ENCODE measurements at regions not wholly inside any gene's neighbourhood (a gene's known extent, or its start where the extent isn't known, plus 50 kb on each side); places are given as distances from the start of the nearest gene placed in this dataset.

DNA sequence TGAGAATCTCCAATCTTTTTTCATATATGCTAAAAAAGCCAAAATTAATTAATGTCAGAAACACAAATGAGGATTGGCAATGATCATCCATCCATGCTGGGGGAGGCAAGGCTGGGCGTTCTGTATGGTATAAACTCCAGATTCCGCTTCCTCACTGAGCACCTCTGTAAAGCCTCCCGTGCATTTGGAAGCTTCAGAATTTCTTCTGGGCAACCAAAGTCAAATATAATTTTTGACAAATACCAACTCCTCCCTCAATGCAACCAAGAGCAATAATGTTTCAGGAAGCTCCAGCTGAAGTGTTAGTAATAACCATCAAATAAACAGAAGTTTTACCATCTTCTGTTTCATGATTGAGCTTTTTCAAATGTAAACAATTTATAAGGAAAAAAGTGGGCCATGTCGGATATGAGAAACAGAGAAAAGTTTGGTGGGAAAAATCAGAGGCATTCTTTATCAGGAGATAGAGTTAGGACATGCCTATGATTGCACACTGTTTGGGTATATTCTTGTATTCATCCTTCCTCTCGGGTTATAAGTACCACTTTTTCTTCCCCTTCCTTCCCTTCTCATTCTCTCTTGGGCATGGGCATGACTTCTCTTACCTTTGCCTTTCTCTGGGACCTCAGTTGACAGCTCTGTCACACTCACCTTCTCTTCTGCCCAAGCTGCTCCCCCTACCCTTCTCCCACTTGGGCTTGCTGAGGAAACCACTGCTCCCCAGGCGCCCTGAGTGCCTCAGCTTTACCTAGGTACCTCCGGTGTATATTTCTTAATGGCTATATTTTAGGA, 149.5 kb upstream of the ZEB2 start:
- Histone ChIP-seq H3K36me3 (ENCODE audit: insufficient read depth, low read depth, low read length) (no peaks in the 10 kb centered on the region), H3K9me3 (ENCODE audit: insufficient read depth, low read depth, low read length) (no peaks in the 10 kb centered on the region), H3K4me1 (ENCODE audit: insufficient read depth, low read length) (peaks cover 5% of the 10 kb centered on the region), H3K4me3 (ENCODE audit: low read length) (no peak overlapping the region), H3K27ac (ENCODE audit: low read length) (no peak overlapping the region), H3K27me3 (ENCODE audit: insufficient read depth, low read length) (no peaks in the 10 kb centered on the region), H3K9ac (ENCODE audit: low read depth, low read length) (no peak overlapping the region)

- no peak overlapping the region for H3K4me3 ChIP-seq (ENCODE audit: low read length)
- H3K27me3 ChIP-seq (ENCODE audit: insufficient read depth, low read length), result no peaks in the 10 kb centered on the region
- H3K36me3 ChIP-seq (ENCODE audit: insufficient read depth, low read depth, low read length), result no peaks in the 10 kb centered on the region
- H3K9me3 ChIP-seq (ENCODE audit: insufficient read depth, low read depth, low read length), result no peaks in the 10 kb centered on the region
- no peak overlapping the region for H3K9ac ChIP-seq (ENCODE audit: low read depth, low read length)
- peaks cover 5% of the 10 kb centered on the region for H3K4me1 ChIP-seq (ENCODE audit: insufficient read depth, low read length)
- no peak overlapping the region for H3K27ac ChIP-seq (ENCODE audit: low read length)
Observed at GRCh38 chr2:144668493-144669110, 148.7 kb upstream of the ZEB2 start.

- Histone ChIP-seq H3K9me3 (ENCODE audit: insufficient read depth, low read depth, low read length) (no peaks in the 10 kb centered on the region), H3K36me3 (ENCODE audit: insufficient read depth, low read depth, low read length) (no peaks in the 10 kb centered on the region), H3K9ac (ENCODE audit: low read depth, low read length) (no peak overlapping the region), H3K4me3 (ENCODE audit: low read length) (no peak overlapping the region), H3K27ac (ENCODE audit: low read length) (no peak overlapping the region), H3K4me1 (ENCODE audit: insufficient read depth, low read length) (peaks cover 5% of the 10 kb centered on the region), H3K27me3 (ENCODE audit: insufficient read depth, low read length) (no peaks in the 10 kb centered on the region)
Observed at GRCh38 chr2:144666032-144666431, 146.1 kb upstream of the ZEB2 start.

GRCh38 chr2:144663207-144663606, 143.3 kb upstream of the ZEB2 start:
- no peaks in the 10 kb centered on the region for H3K9me3 ChIP-seq (ENCODE audit: insufficient read depth, low read depth, low read length)
- no peak overlapping the region for H3K9ac ChIP-seq (ENCODE audit: low read depth, low read length)
- H3K27ac ChIP-seq (ENCODE audit: low read length), result no peak overlapping the region

GRCh38 chr2:144660518-144661316, 140.8 kb upstream of the ZEB2 start:
- Histone ChIP-seq H3K9me3 (ENCODE audit: insufficient read depth, low read depth, low read length) (no peaks in the 10 kb centered on the region), H3K4me3 (ENCODE audit: low read length) (no peak overlapping the region), H3K27me3 (ENCODE audit: insufficient read depth, low read length) (no peaks in the 10 kb centered on the region), H3K27ac (ENCODE audit: low read length) (no peak overlapping the region), H3K4me1 (ENCODE audit: insufficient read depth, low read length) (peaks cover 5% of the 10 kb centered on the region), H3K36me3 (ENCODE audit: insufficient read depth, low read depth, low read length) (no peaks in the 10 kb centered on the region), H3K9ac (ENCODE audit: low read depth, low read length) (no peak overlapping the region)

More at GRCh38 chr2:144663207-144663606, 143.3 kb upstream of the ZEB2 start:
- Histone ChIP-seq H3K27me3 (ENCODE audit: insufficient read depth, low read length) (no peaks in the 10 kb centered on the region), H3K36me3 (ENCODE audit: insufficient read depth, low read depth, low read length) (no peaks in the 10 kb centered on the region), H3K4me1 (ENCODE audit: insufficient read depth, low read length) (peaks cover 5% of the 10 kb centered on the region), H3K4me3 (ENCODE audit: low read length) (no peak overlapping the region)

- no peaks in the 10 kb centered on the region for H3K36me3 ChIP-seq (ENCODE audit: insufficient read depth, low read depth, low read length)
- peaks cover 3% of the 10 kb centered on the region for H3K4me1 ChIP-seq (ENCODE audit: insufficient read depth, low read length)
- H3K9ac ChIP-seq (ENCODE audit: low read depth, low read length), result no peak overlapping the region
- no peak overlapping the region for H3K4me3 ChIP-seq (ENCODE audit: low read length)
- no peak overlapping the region for H3K27ac ChIP-seq (ENCODE audit: low read length)
- no peaks in the 10 kb centered on the region for H3K9me3 ChIP-seq (ENCODE audit: insufficient read depth, low read depth, low read length)
- no peaks in the 10 kb centered on the region for H3K27me3 ChIP-seq (ENCODE audit: insufficient read depth, low read length)
Observed at GRCh38 chr2:144659731-144660275, 139.9 kb upstream of the ZEB2 start.

DNA sequence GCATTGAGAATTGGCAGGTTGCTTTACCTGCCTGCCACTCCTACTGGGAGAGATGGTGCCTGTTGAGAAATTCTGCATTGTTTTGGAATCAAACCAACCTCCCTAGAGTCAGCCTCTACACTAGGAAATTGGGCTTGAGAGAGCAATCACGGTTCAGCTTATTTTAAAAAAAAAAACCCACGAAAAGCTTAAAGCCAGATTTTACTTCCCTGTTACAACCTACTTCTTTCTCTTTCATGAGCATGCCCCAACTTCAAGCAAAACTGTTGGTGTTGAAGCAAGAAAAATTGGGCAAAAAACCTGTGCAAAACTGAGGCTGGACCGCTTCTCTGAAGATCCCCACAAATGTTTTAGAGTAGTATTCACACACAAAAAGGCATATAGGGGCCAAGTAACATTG, 134.6 kb upstream of the ZEB2 start:
- H3K27ac ChIP-seq (ENCODE audit: low read length), result no peak overlapping the region
- H3K9me3 ChIP-seq (ENCODE audit: insufficient read depth, low read depth, low read length), result no peaks in the 10 kb centered on the region
- no peak overlapping the region for H3K9ac ChIP-seq (ENCODE audit: low read depth, low read length)
- no peak overlapping the region for H3K4me3 ChIP-seq (ENCODE audit: low read length)
- no peaks in the 10 kb centered on the region for H3K36me3 ChIP-seq (ENCODE audit: insufficient read depth, low read depth, low read length)
- H3K27me3 ChIP-seq (ENCODE audit: insufficient read depth, low read length), result no peaks in the 10 kb centered on the region
- H3K4me1 ChIP-seq (ENCODE audit: insufficient read depth, low read length), result peaks cover 7% of the 10 kb centered on the region; the same call in 1 of the 2 replicates

- H3K9ac ChIP-seq (ENCODE audit: low read depth, low read length), result no peak overlapping the region
- H3K27ac ChIP-seq (ENCODE audit: low read length), result no peak overlapping the region
- H3K4me3 ChIP-seq (ENCODE audit: low read length), result no peak overlapping the region
- H3K36me3 ChIP-seq (ENCODE audit: insufficient read depth, low read depth, low read length), result no peaks in the 10 kb centered on the region
- H3K9me3 ChIP-seq (ENCODE audit: insufficient read depth, low read depth, low read length), result no peaks in the 10 kb centered on the region
- peaks cover 15% of the 10 kb centered on the region; the same call in 1 of the 2 replicates for H3K4me1 ChIP-seq (ENCODE audit: insufficient read depth, low read length)
- H3K27me3 ChIP-seq (ENCODE audit: insufficient read depth, low read length), result no peaks in the 10 kb centered on the region
Observed at GRCh38 chr2:144650907-144651306, 131.0 kb upstream of the ZEB2 start.

DNA sequence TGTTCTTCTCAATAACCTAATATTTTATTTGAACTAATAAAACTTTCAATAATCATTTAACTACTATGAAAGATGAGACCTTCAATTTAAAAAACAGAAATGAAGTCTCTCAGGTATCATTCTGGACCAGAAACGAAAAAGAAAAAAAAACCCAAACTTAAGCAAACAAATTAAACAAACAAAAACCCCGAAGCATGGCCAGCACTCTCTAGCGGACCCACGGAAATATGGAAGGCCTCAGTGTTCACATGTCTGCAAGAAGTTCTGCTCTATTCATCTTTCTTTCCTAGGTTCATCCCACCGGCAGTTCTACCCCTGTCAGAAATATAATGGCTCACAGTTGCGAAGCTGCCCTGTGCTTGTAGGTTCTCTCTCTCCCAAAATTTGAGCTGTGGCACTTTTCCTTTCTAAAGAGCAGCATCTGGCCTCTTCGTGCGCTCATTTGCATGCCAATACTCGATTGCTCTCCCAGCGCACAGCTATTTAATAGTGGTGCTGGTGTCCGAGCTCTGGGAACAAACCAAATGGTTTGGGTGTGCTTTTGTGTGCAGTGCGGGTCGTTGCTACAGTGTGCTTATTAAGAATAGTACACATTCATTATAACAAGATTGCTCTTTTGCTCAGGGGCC, 129.0 kb upstream of the ZEB2 start:
- Histone ChIP-seq H3K9me3 (ENCODE audit: insufficient read depth, low read depth, low read length) (no peaks in the 10 kb centered on the region), H3K9ac (ENCODE audit: low read depth, low read length) (no peak overlapping the region), H3K4me1 (ENCODE audit: insufficient read depth, low read length) (peaks cover 15% of the 10 kb centered on the region; the same call in 1 of the 2 replicates), H3K4me3 (ENCODE audit: low read length) (peak overlapping the region; percentile 39; the same call in 1 of the 2 replicates), H3K27ac (ENCODE audit: low read length) (no peak overlapping the region), H3K36me3 (ENCODE audit: insufficient read depth, low read depth, low read length) (no peaks in the 10 kb centered on the region), H3K27me3 (ENCODE audit: insufficient read depth, low read length) (no peaks in the 10 kb centered on the region)

- Histone ChIP-seq H3K4me1 (ENCODE audit: insufficient read depth, low read length) (peaks cover 12% of the 10 kb centered on the region; the same call in 1 of the 2 replicates), H3K27me3 (ENCODE audit: insufficient read depth, low read length) (no peaks in the 10 kb centered on the region), H3K9me3 (ENCODE audit: insufficient read depth, low read depth, low read length) (no peaks in the 10 kb centered on the region), H3K9ac (ENCODE audit: low read depth, low read length) (no peak overlapping the region), H3K36me3 (ENCODE audit: insufficient read depth, low read depth, low read length) (no peaks in the 10 kb centered on the region), H3K4me3 (ENCODE audit: low read length) (no peak overlapping the region), H3K27ac (ENCODE audit: low read length) (no peak overlapping the region)
Observed at GRCh38 chr2:144645083-144645778, 125.3 kb upstream of the ZEB2 start.

DNA sequence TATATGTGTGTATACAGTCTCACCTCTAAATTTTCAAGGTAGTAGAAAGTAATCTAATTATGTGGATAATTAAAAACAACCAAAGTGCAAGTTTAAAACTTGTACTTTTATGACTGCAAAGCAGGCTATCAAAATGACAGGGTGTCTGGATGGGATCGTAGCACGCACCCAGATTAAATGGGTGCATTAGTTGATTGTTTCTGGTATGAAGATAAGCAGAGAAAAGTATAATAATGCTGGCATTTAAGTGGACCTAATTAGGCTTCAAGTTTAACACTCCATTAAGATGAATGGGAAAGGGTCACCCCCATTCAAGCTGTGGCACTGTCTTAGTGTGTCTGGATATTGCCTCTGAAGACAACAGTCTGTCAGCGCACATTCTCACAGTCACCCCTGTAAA, 124.6 kb upstream of the ZEB2 start:
- H3K36me3 ChIP-seq (ENCODE audit: insufficient read depth, low read depth, low read length), result no peaks in the 10 kb centered on the region
- peaks cover 8% of the 10 kb centered on the region; the same call in 1 of the 2 replicates for H3K4me1 ChIP-seq (ENCODE audit: insufficient read depth, low read length)

More for the DNA sequence above, 124.6 kb upstream of the ZEB2 start:
- Histone ChIP-seq H3K4me3 (ENCODE audit: low read length) (no peak overlapping the region), H3K9me3 (ENCODE audit: insufficient read depth, low read depth, low read length) (no peaks in the 10 kb centered on the region), H3K9ac (ENCODE audit: low read depth, low read length) (no peak overlapping the region), H3K27me3 (ENCODE audit: insufficient read depth, low read length) (no peaks in the 10 kb centered on the region), H3K27ac (ENCODE audit: low read length) (no peak overlapping the region)
